GM12878 (cell line): ENCODE measurements at regions not wholly inside any gene's neighbourhood (a gene's known extent, or its start where the extent isn't known, plus 50 kb on each side); places are given as distances from the start of the nearest gene placed in this dataset.

ENCODE experiments used
- ATAC-seq: fragments of 200-7000 bp; cut with Tn5 transposase; 3 replicates; pipeline ENCODE4 v1.9.1; 2020; ENCODE audit warnings: mild to moderate bottlenecking, moderate library complexity
- BruUV-seq: library from RNA; stranded (reverse); fragments of 400-500 nt; replicated peaks from 2 replicates; lab custom pipeline; 2021; lab: Mats Ljungman, UMichigan
- CTCF ChIA-PET: fragments of 300-600 bp; sonication (Branson Sonifier 250); formaldehyde crosslinking; extraction: SDS; loops from one replicate; lab custom pipeline; 2021; ENCODE audit warnings: inconsistent platforms; lab: Yijun Ruan, JAX
- POLR2A ChIA-PET: fragments of 350-600 bp; formaldehyde crosslinking; extraction: SDS; loops from one replicate; lab custom pipeline; 2021; ENCODE audit warnings: inconsistent platforms; lab: Charles Lee
- RAD21 ChIA-PET: fragments of 300-600 bp; sonication (Branson Sonifier 250); formaldehyde crosslinking; loops from one replicate; lab custom pipeline; 2023; ENCODE audit warnings: antibody characterized with exemption; ENCODE audit not compliant: unreplicated experiment; lab: Charles Lee
- SMC1A ChIA-PET: fragments of 300-600 bp; sonication (Branson Sonifier 250); formaldehyde crosslinking; loops from one replicate; lab custom pipeline; 2023; ENCODE audit not compliant: unreplicated experiment, uncharacterized antibody; lab: Charles Lee
- DNase-seq: peaks from one replicate; pipeline ENCODE4 v3.0.0-alpha.2; 2011; ENCODE audit warnings: low read depth, low spot score
- FAIRE-seq: peaks from 3 replicates; lab custom pipeline; 2011; peaks lifted over from hg19 to GRCh38; lab: Jason Lieb, UNC
- H2AFZ ChIP-seq: 2 replicates; pipeline ENCODE4 v1.6.0; 2011; ENCODE audit warnings: low read depth, low read length, control low read depth; ENCODE audit not compliant: control insufficient read depth
- H3K27ac ChIP-seq: 2 replicates; pipeline ENCODE4 v1.5.1; 2011; ENCODE audit warnings: control low read depth; ENCODE audit not compliant: control insufficient read depth, insufficient read depth
- H3K27me3 ChIP-seq, 2 experiments: replicated peaks in 1 of 2; 2 replicates each; pipeline versions ENCODE4 v1.6.0 to v1.6.1; 2011; ENCODE audit warnings: low read length in 1 of 2; ENCODE audit not compliant: control insufficient read depth in 2 of 2, insufficient read depth in 2 of 2
- H3K36me3 ChIP-seq, 2 experiments: 2 replicates each; pipeline ENCODE4 v1.5.1; 2011; ENCODE audit warnings: low read length in 1 of 2; ENCODE audit not compliant: control insufficient read depth in 2 of 2, insufficient read depth in 2 of 2
- H3K4me1 ChIP-seq: 2 replicates; pipeline ENCODE4 v1.6.1; 2011; ENCODE audit warnings: mild to moderate bottlenecking, low read length, moderate library complexity, mixed read lengths; ENCODE audit not compliant: control insufficient read depth, insufficient read depth
- H3K4me2 ChIP-seq: 2 replicates; pipeline ENCODE4 v1.6.0; 2011; ENCODE audit warnings: control low read depth; ENCODE audit not compliant: control insufficient read depth, insufficient read depth
- H3K4me3 ChIP-seq: fragments of 200-600 bp; sonication (generic); 2 replicates; pipeline ENCODE4 v1.5.1; 2016
- H3K79me2 ChIP-seq: 2 replicates; pipeline ENCODE4 v1.6.0; 2011; ENCODE audit warnings: low read length; ENCODE audit not compliant: control insufficient read depth, insufficient read depth
- H3K9ac ChIP-seq: 2 replicates; pipeline ENCODE4 v1.8.0; 2011; ENCODE audit warnings: low read length, control low read depth, mixed read lengths; ENCODE audit not compliant: control insufficient read depth, insufficient read depth
- H3K9me3 ChIP-seq: replicated peaks from 3 replicates; pipeline ENCODE4 v1.5.1; 2011; ENCODE audit warnings: mild to moderate bottlenecking, low read length; ENCODE audit not compliant: control insufficient read depth, insufficient read depth
- H4K20me1 ChIP-seq: 2 replicates; pipeline ENCODE4 v1.6.0; 2011; ENCODE audit not compliant: control insufficient read depth, insufficient read depth
- CBX3 ChIP-seq: fragments of 200-600 bp; sonication (generic); IDR thresholded peaks from 2 replicates; pipeline ENCODE4 v1.6.1; 2016; ENCODE audit warnings: low read depth, borderline replicate concordance
- CHD2 ChIP-seq: IDR thresholded peaks from 2 replicates; pipeline ENCODE4 v1.6.1; 2011; ENCODE audit warnings: low read depth, low read length, improper control_type of control experiment, borderline replicate concordance
- E2F8 ChIP-seq: fragments of 450-650 bp; IDR thresholded peaks from 2 replicates; pipeline ENCODE4 v1.6.1; 2018; ENCODE audit warnings: mild to moderate bottlenecking, low read depth, moderate library complexity; ENCODE audit not compliant: partially characterized antibody
- ESRRA ChIP-seq: IDR thresholded peaks from 2 replicates; pipeline ENCODE4 v1.6.1; 2012; ENCODE audit warnings: mild to moderate bottlenecking, low read length, improper control_type of control experiment
- ETV6 ChIP-seq, 2 experiments: fragments of 450-650 bp in 1 of 2; IDR thresholded peaks in 1 of 2; conservative IDR thresholded peaks in 1 of 2; 2 replicates each; pipeline ENCODE4 v1.6.1; 2014; ENCODE audit warnings: antibody characterized with exemption in 1 of 2, borderline replicate concordance in 1 of 2, low read depth in 1 of 2, mild to moderate bottlenecking in 1 of 2, moderate library complexity in 1 of 2
- HDAC2 ChIP-seq: fragments of 200-600 bp; sonication (generic); IDR thresholded peaks from 2 replicates; pipeline ENCODE4 v1.6.1; 2017
- NFIC ChIP-seq: IDR thresholded peaks from 2 replicates; pipeline ENCODE4 v1.6.1; 2012; ENCODE audit warnings: low read depth, mild to moderate bottlenecking, inconsistent platforms, low read length, moderate library complexity
- NR2F1 ChIP-seq: fragments of 450-650 bp; conservative IDR thresholded peaks from 2 replicates; pipeline ENCODE4 v1.6.1; 2017; ENCODE audit warnings: mild to moderate bottlenecking
- RAD21 ChIP-seq: IDR thresholded peaks from 2 replicates; pipeline ENCODE4 v1.6.1; 2011; ENCODE audit warnings: mild to moderate bottlenecking, low read depth, low read length, moderate library complexity; ENCODE audit not compliant: insufficient read depth
- SMAD1 ChIP-seq: fragments of 450-650 bp; IDR thresholded peaks from 2 replicates; pipeline ENCODE4 v1.6.1; 2018; ENCODE audit warnings: mild to moderate bottlenecking, low read depth; ENCODE audit not compliant: partially characterized antibody
- STAT3 ChIP-seq: IDR thresholded peaks from 2 replicates; pipeline ENCODE4 v1.6.1; 2011; ENCODE audit warnings: low read depth, low read length, improper control_type of control experiment
- ZBED1 ChIP-seq: IDR thresholded peaks from 2 replicates; pipeline ENCODE4 v1.6.1; 2016; ENCODE audit warnings: borderline replicate concordance
- ZNF217 ChIP-seq: fragments of 450-650 bp; IDR thresholded peaks from 2 replicates; pipeline ENCODE4 v1.6.1; 2017; ENCODE audit warnings: antibody characterized with exemption, mild to moderate bottlenecking
- WGBS: methylation state at CpG from one replicate; pipeline ENCODE4 v1.1.6; 2016; ENCODE audit warnings: low lambda C conversion rate; ENCODE audit not compliant: insufficient replicate concordance, insufficient coverage; ENCODE audit errors: missing lambda C conversion rate; 5-methylcytosine and 5-hydroxymethylcytosine counted together
- in situ Hi-C: fragments of 300-500 bp; cut with MboI; formaldehyde crosslinking; loops from 9 replicates; pipeline ENCODE4 v1.14.3; 2018; ENCODE audit warnings: mixed read lengths
- intact Hi-C: fragments of 100-400 bp; cut with micrococcal nuclease; formaldehyde crosslinking; loops from one replicate; pipeline ENCODE4 v1.14.2; 2022; ENCODE audit not compliant: unreplicated experiment
- TF ChIP-seq, protein P1 (sequence below): IDR thresholded peaks from 2 replicates; pipeline ENCODE4 v1.6.1; 2011; ENCODE audit warnings: low read depth, low read length, improper control_type of control experiment, borderline replicate concordance

- no peak overlapping the region for H3K9ac ChIP-seq
- intact Hi-C loops (no loop called here), in situ Hi-C loops (no loop called here)
- no peak overlapping the region for H3K4me2 ChIP-seq
- no peak overlapping the region for H2AFZ ChIP-seq
- ChIA-PET SMC1A (no interaction called here), POLR2A (no interaction called here), RAD21 (no interaction called here), CTCF (no interaction called here)
- BruUV-seq: no TSS peak
- TF ChIP-seq HDAC2: no peak
- TF ChIP-seq CHD2: no peak
- no peak for TF ChIP-seq ZBED1
- TF ChIP-seq E2F8: no peak
- no peak for TF ChIP-seq CBX3
- TF ChIP-seq ETV6 (conservative IDR thresholded peaks at IDR 0.05 in 1 of 2, IDR thresholded peaks at IDR 0.05 in 1 of 2; ENCODE audit: borderline replicate concordance in 1 of 2, low read depth in 1 of 2): no peak
- TF ChIP-seq STAT3: no peak
- TF ChIP-seq, protein P1, sequence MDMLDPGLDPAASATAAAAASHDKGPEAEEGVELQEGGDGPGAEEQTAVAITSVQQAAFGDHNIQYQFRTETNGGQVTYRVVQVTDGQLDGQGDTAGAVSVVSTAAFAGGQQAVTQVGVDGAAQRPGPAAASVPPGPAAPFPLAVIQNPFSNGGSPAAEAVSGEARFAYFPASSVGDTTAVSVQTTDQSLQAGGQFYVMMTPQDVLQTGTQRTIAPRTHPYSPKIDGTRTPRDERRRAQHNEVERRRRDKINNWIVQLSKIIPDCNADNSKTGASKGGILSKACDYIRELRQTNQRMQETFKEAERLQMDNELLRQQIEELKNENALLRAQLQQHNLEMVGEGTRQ: no peak
- no peak for TF ChIP-seq RAD21
- TF ChIP-seq NR2F1: no peak
- no peak for TF ChIP-seq NFIC
- no peak for TF ChIP-seq ZNF217
- no peak for TF ChIP-seq SMAD1
- no peak for TF ChIP-seq ESRRA
- no peak overlapping the region for H3K4me3 ChIP-seq
- no peak for FAIRE-seq
- DNase-seq: no peak
- H3K79me2 ChIP-seq: no peaks in the 10 kb centered on the region
- no peaks in the 10 kb centered on the region for H3K27me3 ChIP-seq
- H3K4me1 ChIP-seq: no peaks in the 10 kb centered on the region
- no peaks in the 10 kb centered on the region for H4K20me1 ChIP-seq
- no peaks in the 10 kb centered on the region for H3K9me3 ChIP-seq
- no peak for ATAC-seq
- H3K27ac ChIP-seq: no peak overlapping the region
- no peaks in the 10 kb centered on the region for H3K36me3 ChIP-seq
- WGBS: 21% methylated on average over 4 of the region's 4 CpGs
Measured at GRCh38 chr13:56773148-56773547, 367.6 kb upstream of the PRR20A start.
